ENCODE measurements at regions not wholly inside any gene's neighbourhood (a gene's known extent, or its start where the extent isn't known, plus 50 kb on each side); places are given as distances from the start of the nearest gene placed in this dataset.
"Not testable (repeated sequence)": the region's sequence is repeated elsewhere in the genome, so short reads cannot be mapped to it uniquely, and the experiment has no call there.

- not testable (repeated sequence) for H2BK20ac ChIP-seq (ENCODE audit: low read depth, low read length, poor library complexity, severe bottlenecking); H3K27me3 Mint-ChIP-seq (ENCODE audit: low read depth); H3K23me2 ChIP-seq (ENCODE audit: insufficient read length, low read depth, low read length, poor library complexity, severe bottlenecking); H3K23ac ChIP-seq (ENCODE audit: insufficient read length, low read depth, low read length); H2BK120ac ChIP-seq (ENCODE audit: low read depth, low read length, poor library complexity, severe bottlenecking); H3K9ac ChIP-seq (ENCODE audit: extremely low read depth, insufficient read length, low read length); H3K27me3 ChIP-seq (ENCODE audit: insufficient read depth, low read length); H4K8ac ChIP-seq (replicated peaks; ENCODE audit: insufficient read length, low read depth, low read length); H3K4me3 Mint-ChIP-seq; H3K4me2 ChIP-seq (ENCODE audit: insufficient read depth, insufficient read length, low read length); H3K4me1 Mint-ChIP-seq; H4K91ac ChIP-seq (ENCODE audit: insufficient read length, low read depth, low read length); H2BK15ac ChIP-seq (ENCODE audit: low read depth, low read length); H3K27ac ChIP-seq (ENCODE audit: insufficient read length, low read depth, low read length); H3K56ac ChIP-seq (ENCODE audit: insufficient read length, low read depth, low read length); H3K27ac Mint-ChIP-seq; H3K9me3 Mint-ChIP-seq; H2AK5ac ChIP-seq (ENCODE audit: insufficient read length, low read length); H3K14ac ChIP-seq (ENCODE audit: insufficient read depth, low read length); H4K5ac ChIP-seq (ENCODE audit: insufficient read length, low read depth, low read length); H2BK12ac ChIP-seq (ENCODE audit: insufficient read length, low read depth, low read length); H3K4ac ChIP-seq (ENCODE audit: low read depth, low read length); DNase-seq; H3K9me3 ChIP-seq (ENCODE audit: control insufficient read depth, low read depth, low read length); H3K4me1 ChIP-seq (ENCODE audit: insufficient read depth, low read length); H2AFZ ChIP-seq (ENCODE audit: low read length); H3K79me1 ChIP-seq (ENCODE audit: insufficient read depth, low read depth, low read length, poor library complexity, severe bottlenecking); H3K79me2 ChIP-seq (ENCODE audit: insufficient read depth, low read length); H2BK5ac ChIP-seq (ENCODE audit: insufficient read length, low read length); H4K20me1 ChIP-seq (ENCODE audit: control insufficient read depth, insufficient read depth, insufficient read length); H3K36me3 Mint-ChIP-seq (ENCODE audit: insufficient read depth in 1 of 3, low read depth in 3 of 3); H3T11ph ChIP-seq (ENCODE audit: low read length); H3K18ac ChIP-seq (ENCODE audit: insufficient read length, low read depth, low read length)
- no CpG with 5 or more reads among the region's 4 CpGs for WGBS (ENCODE audit: extremely low coverage, insufficient read length, low lambda C conversion rate)
Measured at GRCh38 chr1:138842-139241, 312.6 kb downstream of the OR4F29 start.

- not testable (repeated sequence) for DNase-seq
Measured at GRCh38 chr1:137664-138063, 313.8 kb downstream of the OR4F29 start.

More at GRCh38 chr1:137664-138063, 313.8 kb downstream of the OR4F29 start:
- not testable (repeated sequence) for H3K4me1 ChIP-seq (ENCODE audit: insufficient read depth, low read length); H4K91ac ChIP-seq (ENCODE audit: insufficient read length, low read depth, low read length); H3K36me3 Mint-ChIP-seq (ENCODE audit: insufficient read depth in 1 of 3, low read depth in 3 of 3); H3K27ac ChIP-seq (ENCODE audit: insufficient read length, low read depth, low read length); H3K9me3 ChIP-seq (ENCODE audit: control insufficient read depth, low read depth, low read length); H3K23ac ChIP-seq (ENCODE audit: insufficient read length, low read depth, low read length); H3K56ac ChIP-seq (ENCODE audit: insufficient read length, low read depth, low read length); H3K4me3 Mint-ChIP-seq; H4K8ac ChIP-seq (replicated peaks; ENCODE audit: insufficient read length, low read depth, low read length); H2BK120ac ChIP-seq (ENCODE audit: low read depth, low read length, poor library complexity, severe bottlenecking); H3K18ac ChIP-seq (ENCODE audit: insufficient read length, low read depth, low read length); H3T11ph ChIP-seq (ENCODE audit: low read length); H3K27me3 Mint-ChIP-seq (ENCODE audit: low read depth); H2BK15ac ChIP-seq (ENCODE audit: low read depth, low read length); H3K79me1 ChIP-seq (ENCODE audit: insufficient read depth, low read depth, low read length, poor library complexity, severe bottlenecking); H3K4me1 Mint-ChIP-seq; H4K20me1 ChIP-seq (ENCODE audit: control insufficient read depth, insufficient read depth, insufficient read length); H2BK12ac ChIP-seq (ENCODE audit: insufficient read length, low read depth, low read length); H2BK5ac ChIP-seq (ENCODE audit: insufficient read length, low read length); H2AFZ ChIP-seq (ENCODE audit: low read length); H3K23me2 ChIP-seq (ENCODE audit: insufficient read length, low read depth, low read length, poor library complexity, severe bottlenecking); H4K5ac ChIP-seq (ENCODE audit: insufficient read length, low read depth, low read length); H3K9ac ChIP-seq (ENCODE audit: extremely low read depth, insufficient read length, low read length); H3K79me2 ChIP-seq (ENCODE audit: insufficient read depth, low read length); H3K14ac ChIP-seq (ENCODE audit: insufficient read depth, low read length); H2AK5ac ChIP-seq (ENCODE audit: insufficient read length, low read length); H3K4me2 ChIP-seq (ENCODE audit: insufficient read depth, insufficient read length, low read length); H3K27me3 ChIP-seq (ENCODE audit: insufficient read depth, low read length); H2BK20ac ChIP-seq (ENCODE audit: low read depth, low read length, poor library complexity, severe bottlenecking); H3K9me3 Mint-ChIP-seq; H3K4ac ChIP-seq (ENCODE audit: low read depth, low read length); H3K27ac Mint-ChIP-seq
- no CpG with 5 or more reads among the region's 16 CpGs for WGBS (ENCODE audit: extremely low coverage, insufficient read length, low lambda C conversion rate)

Data from H9 (cell line).